HG02943 (cell line): ENCODE measurements at regions not wholly inside any gene's neighbourhood (a gene's known extent, or its start where the extent isn't known, plus 50 kb on each side); places are given as distances from the start of the nearest gene placed in this dataset.

Source experiments
- ATAC-seq: cut with Tn5 transposase; IDR thresholded peaks from one replicate; pipeline ENCODE4 v1.9.1; 2021; ENCODE audit warnings: mild to moderate bottlenecking, low read depth, moderate library complexity; ENCODE audit not compliant: unreplicated experiment

GRCh38 chr12:127401536-127401935 lies 865.4 kb upstream of the TMEM132C start:
- no peak for ATAC-seq

DNA sequence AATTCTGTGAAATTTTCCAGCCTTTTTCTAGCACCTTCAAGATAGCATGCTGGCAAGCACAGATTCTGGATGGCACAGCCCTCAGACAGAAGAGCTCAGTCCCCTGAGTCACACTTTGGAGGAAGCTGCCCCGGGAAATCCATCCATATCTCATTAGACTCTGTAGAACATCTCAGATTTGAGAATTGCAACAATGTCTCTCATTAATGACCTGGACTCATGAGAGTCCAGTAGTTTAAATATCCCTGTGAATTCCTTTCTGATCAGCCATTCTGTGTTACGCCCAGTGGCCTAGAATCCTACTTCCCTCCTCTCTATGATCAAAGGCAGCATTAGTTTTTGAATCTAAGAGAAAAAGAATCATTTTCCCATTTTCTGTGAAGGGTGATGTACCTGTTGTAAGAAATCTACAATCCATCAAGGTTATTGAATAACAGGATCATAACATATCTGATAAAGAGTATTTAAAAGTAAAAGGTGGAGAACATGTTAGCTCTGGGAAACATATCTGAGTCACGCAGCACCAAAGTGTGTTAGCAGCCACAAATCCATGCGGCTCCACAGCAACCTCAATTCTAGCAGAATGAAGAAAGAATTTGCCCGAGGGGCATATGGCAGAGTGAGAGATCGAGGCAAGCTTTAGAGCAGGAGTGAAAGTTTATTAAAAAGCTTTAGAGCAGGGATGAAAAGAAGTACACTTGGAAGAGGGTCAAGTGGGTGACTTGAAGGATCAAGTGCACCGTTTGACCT lies 855.6 kb upstream of the TMEM132C start:
- ATAC-seq = no peak

GRCh38 chr12:127411981-127412380 lies 855.0 kb upstream of the TMEM132C start:
- no peak for ATAC-seq

DNA sequence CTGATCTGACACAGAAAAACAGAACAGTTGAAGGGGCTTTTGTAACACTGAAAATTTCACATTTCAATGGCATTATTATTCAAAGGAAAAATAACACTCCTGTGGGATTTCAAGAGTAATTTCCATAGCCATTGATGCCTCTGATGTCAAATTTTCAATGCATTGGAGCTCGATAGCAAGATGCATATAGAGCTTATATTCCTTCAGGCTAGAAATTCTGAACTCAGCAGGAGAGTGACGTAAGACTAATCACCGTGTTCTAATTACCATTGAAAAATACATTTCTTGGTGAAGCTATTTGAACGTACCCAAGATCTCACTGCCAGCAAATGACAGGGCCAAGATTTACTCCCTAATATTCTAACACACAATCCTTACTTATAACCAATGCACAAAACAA lies 854.1 kb upstream of the TMEM132C start:
- no peak for ATAC-seq

GRCh38 chr12:127414186-127414585 lies 852.8 kb upstream of the TMEM132C start:
- ATAC-seq = no peak

DNA sequence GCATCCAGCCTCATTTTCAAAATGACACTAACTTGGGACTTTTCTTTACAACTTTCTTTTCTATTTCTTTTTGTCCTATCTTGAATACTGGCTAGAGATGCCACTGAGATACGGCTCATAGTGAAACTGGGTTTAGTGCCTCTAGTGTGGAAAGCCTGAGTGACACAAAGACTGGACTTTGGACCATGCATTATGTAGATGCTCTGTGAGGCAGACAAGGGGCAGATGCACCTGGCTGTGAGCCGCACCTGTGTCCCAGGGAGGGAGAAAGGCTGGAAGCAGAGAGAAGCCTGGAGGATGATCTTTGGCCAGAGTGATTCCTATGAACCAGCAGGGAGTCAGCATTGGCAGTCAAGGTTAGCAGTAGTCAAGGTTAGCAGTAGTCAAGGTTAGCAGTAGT lies 852.3 kb upstream of the TMEM132C start:
- ATAC-seq = no peak

DNA sequence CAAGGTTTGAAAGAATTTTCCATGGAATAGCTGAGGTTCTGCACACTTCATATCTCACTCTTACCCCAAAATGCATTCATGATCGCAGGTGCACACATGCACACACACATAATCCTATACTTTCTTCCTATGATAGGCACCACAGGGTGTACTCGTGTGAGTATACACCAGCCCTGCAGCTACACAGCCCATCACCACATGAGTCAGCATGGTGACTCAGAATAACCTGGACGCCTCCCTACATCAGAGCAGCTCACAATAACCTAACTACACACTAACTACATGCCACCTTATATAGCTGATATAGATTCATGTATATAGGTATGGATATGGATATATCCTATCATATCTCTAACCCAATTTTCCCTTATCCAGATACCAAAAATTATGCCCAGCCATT lies 850.2 kb upstream of the TMEM132C start:
- no peak for ATAC-seq

DNA sequence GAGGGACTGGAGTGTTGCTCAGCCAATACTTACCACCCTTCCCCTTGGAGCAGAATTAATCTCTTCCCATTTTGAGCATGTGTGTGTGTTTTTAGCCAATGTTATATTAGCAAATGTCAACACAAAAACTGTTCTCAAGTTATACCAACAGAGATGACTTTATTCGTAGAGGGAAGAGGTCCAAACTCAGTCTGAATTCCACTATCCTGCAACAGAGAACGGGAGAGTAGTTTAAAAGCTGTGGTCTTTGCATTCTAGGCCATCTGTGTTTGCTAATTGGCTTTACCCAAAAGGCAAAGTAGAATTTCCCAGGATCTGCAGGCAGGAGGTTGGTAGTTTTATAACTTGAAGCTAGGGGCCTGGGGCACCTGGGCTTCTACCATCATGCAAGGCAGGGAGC lies 847.9 kb upstream of the TMEM132C start:
- ATAC-seq = no peak

DNA sequence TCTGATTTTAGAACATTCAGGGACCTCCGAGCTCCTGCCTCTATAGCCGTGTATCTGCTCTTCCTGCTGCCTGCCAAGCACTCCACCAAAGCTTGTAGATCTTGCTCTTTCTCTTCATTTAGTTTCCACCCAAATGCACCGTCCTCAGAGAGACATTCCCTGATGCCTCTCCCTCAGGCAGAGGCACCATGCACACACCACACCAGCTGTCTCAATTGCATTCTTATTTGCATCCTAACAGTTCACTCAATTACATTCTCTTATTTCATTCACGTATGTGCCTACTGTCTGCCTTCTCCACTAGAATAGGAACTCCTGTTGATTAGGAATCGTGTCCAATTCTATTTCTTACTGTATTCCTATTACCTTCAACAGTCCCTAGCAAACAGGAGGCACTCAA lies 845.4 kb upstream of the TMEM132C start:
- ATAC-seq = no peak

GRCh38 chr12:127422935-127423566 lies 843.9 kb upstream of the TMEM132C start:
- no peak for ATAC-seq

- no peak for ATAC-seq
Observed at GRCh38 chr12:127425474-127425873, 841.5 kb upstream of the TMEM132C start.

DNA sequence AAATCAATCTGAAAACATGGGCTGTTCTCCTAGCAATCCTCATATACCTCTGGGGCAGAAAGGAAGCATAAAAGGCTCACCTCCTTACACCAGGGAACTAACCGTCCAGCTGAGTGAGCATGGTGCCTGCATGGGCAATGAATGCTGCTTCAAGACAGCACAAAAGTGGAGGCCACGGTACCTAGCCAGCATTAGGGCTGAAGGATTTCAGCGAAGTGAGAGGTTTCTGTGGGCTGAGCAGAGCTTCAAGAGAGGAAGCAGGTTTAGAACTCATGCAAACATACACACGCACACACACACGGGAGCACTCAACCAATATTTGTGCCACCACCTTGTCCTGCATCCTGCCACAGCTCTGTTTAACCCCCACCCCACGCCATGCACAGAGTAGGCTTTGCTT lies 838.5 kb upstream of the TMEM132C start:
- no peak for ATAC-seq

DNA sequence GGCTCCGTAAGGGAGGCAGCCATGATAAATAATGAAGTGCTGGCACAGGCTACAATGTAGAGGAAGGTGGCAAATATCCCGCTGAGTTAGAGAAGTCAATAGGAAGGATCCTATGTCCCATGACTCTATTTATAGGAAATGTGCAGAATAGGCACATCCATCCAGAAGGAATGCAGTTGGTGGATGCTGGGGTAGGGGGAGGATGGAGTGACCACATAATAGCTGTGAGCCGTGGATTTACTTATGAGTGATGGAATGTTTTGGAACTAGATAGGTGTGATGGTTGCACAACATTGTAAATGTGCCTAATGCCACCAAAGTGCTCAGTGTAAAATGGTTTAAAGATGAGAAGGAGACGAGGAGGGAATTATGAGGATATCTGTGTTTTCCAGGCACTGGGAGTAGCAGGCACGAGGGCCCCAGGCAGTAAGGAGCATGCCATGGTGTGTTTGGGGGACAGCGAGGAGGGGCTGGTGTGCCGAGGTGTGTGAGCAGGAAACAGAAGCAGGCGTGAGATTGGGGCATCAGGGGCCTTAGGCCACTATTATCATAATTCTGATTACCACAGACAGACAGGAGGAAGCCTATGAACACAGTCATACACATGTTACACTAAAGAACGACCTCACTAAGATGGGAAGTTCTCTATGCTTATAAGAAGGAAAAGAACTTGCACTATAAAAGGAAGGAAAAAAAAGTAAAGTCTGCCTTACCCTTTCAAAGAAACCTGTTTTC lies 837.3 kb upstream of the TMEM132C start:
- ATAC-seq = no peak

GRCh38 chr12:127430401-127430800 lies 836.6 kb upstream of the TMEM132C start:
- ATAC-seq = no peak

DNA sequence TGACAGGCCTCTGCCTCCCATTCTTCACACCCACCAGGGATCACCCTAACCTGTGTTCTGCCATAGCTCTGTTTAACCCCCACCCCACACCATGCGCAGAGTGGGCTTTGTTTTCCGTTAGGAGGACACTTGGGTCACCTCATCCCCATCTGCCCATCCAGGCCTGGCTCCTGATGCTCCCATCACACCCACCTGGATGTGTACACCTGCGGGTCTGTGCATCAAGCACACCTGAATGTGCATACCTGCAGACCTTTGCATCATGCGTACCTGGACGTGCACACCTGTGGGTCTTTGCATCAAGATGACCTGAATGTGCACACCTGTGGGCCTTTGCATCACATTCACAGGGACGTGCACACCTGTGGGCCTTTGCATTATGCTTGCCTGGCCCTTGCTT lies 835.8 kb upstream of the TMEM132C start:
- ATAC-seq = no peak

DNA sequence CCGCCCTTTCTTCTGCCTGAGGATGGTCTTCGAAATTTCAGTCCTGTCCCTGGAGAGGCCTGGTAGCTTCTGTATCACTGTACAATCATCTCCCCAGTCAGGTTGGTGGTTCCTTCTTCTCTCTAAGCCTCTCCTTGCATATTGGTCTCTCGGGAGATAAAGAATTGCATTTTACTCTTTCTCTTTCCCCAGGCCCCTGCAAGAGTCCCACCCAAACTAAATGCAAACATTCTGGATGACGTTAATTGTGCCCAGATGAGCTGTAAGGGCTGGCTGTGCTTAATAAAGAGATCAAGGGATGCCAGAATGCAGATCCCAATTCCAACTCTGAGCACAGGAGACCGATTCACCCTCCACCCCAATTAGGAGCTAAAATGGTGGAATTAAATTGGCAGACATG lies 835.4 kb upstream of the TMEM132C start:
- ATAC-seq = no peak

DNA sequence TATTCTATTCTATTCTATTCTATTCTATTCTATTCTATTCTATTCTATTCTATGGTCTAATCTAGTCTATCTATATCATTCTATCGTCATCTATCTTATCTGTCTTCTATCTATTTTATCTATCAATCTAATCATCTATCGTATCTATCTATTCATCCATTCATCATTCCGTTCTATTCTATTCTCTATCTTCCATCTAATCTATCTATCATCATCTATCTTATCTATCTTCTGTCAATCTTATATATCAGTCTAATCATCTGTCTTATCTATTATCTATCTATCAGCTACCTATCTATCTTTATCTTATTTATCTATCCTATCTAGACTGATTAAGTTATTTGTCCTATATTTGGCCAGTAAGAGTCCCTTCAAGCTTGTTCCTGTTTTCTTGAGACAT lies 831.5 kb upstream of the TMEM132C start:
- no peak for ATAC-seq

DNA sequence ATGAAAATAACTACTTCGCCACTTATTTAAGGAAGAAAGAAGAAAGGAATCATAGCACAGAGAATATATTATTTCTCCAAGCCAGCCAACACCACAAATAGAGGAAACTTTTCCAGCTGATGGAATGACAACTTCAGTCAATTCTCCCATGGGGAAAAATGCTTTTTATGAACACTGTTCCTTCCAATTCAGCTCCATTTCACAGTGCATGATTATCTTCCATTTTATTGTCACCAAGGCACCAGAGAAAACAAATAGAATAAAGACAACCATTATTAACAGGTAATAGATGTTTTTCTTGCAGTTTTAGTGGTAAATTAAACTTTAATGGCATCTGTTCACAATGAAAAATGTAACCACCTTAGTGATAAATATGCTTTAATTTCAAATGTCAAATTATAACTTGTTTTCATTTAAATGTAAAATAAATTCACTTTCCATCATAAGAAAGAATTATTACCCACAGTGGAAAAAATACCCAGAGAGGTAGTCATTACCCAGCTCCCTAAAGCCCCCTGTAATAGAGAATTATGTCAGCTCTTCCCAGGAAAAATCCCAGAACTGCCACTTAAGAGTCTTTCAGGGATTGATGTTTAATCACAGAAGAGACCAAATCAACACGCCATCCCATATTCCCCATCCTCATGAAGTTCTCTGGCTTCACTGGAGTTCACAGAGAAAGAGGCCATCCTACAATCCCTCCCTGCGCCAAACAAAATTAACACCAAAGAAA lies 828.3 kb upstream of the TMEM132C start:
- no peak for ATAC-seq

GRCh38 chr12:127445581-127446139 lies 821.3 kb upstream of the TMEM132C start:
- no peak for ATAC-seq

GRCh38 chr12:127448906-127449305 lies 818.1 kb upstream of the TMEM132C start:
- ATAC-seq = no peak

DNA sequence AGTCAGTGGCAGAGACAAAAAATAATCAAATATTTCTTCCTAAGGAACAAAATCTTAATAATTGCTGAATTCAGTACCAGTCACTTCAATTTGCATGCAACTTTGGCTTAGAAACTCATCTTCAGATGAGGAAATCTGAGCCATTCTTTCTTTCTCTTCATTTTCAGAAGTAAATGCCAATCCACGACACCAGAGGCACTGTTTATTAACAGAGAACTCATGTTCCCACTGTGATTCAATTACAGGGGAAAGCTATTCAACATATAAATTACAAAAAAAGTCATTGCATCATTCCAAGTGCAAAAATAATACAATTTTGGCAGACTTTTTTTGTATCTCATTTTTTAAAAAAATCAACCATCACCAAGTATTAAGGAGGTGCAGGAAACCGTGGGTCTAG lies 816.1 kb upstream of the TMEM132C start:
- no peak for ATAC-seq
